SK-N-SH treated with all-trans-retinoic acid at 6 μM for 48 hours (cell line): ENCODE measurements at regions not wholly inside any gene's neighbourhood (a gene's known extent, or its start where the extent isn't known, plus 50 kb on each side); places are given as distances from the start of the nearest gene placed in this dataset.

Source experiments
- ATAC-seq: fragments of 200-7000 bp; cut with Tn5 transposase; 3 replicates; pipeline ENCODE4 v1.9.1; 2020; ENCODE audit warnings: mild to moderate bottlenecking, moderate library complexity
- ARNTL ChIP-seq: fragments of 450-650 bp; formaldehyde crosslinking; IDR thresholded peaks from 2 replicates; pipeline ENCODE4 v1.5.0; 2020; ENCODE audit warnings: low read depth, mild to moderate bottlenecking, moderate library complexity, borderline replicate concordance
- CREB5 ChIP-seq: fragments of 250-450 bp; sonication (Bioruptor Pico); IDR thresholded peaks from 2 replicates; pipeline ENCODE4 v1.5.1; 2020; ENCODE audit warnings: low read depth, mild to moderate bottlenecking, moderate library complexity
- CSDC2 ChIP-seq: fragments of 250-450 bp; sonication (Bioruptor Pico); IDR thresholded peaks from 2 replicates; pipeline ENCODE4 v1.5.0; 2020; ENCODE audit warnings: mild to moderate bottlenecking, moderate library complexity
- ESRRG ChIP-seq: fragments of 250-450 bp; sonication (Bioruptor Pico); IDR thresholded peaks from 2 replicates; pipeline ENCODE4 v1.6.1; 2021; ENCODE audit warnings: mild to moderate bottlenecking
- GLIS3 ChIP-seq: fragments of 250-450 bp; sonication (Bioruptor Pico); IDR thresholded peaks from 2 replicates; pipeline ENCODE4 v1.5.0; 2020; ENCODE audit warnings: mild to moderate bottlenecking, moderate library complexity
- ISL1 ChIP-seq: fragments of 250-450 bp; sonication (Bioruptor Pico); IDR thresholded peaks from 2 replicates; pipeline ENCODE4 v2.1.2; 2022; ENCODE audit warnings: mild to moderate bottlenecking, moderate library complexity
- OSR1 ChIP-seq: fragments of 250-450 bp; sonication (Bioruptor Pico); IDR thresholded peaks from 2 replicates; pipeline ENCODE4 v1.8.0; 2022; ENCODE audit warnings: moderate library complexity, mild to moderate bottlenecking, inconsistent platforms
- PPARA ChIP-seq: fragments of 250-450 bp; sonication (Bioruptor Pico); IDR thresholded peaks from 2 replicates; pipeline ENCODE4 v1.5.0; 2020; ENCODE audit warnings: mild to moderate bottlenecking, borderline replicate concordance
- RARB ChIP-seq: fragments of 250-450 bp; sonication (Bioruptor Pico); IDR thresholded peaks from 2 replicates; pipeline ENCODE4 v1.8.0; 2021; ENCODE audit warnings: mild to moderate bottlenecking, moderate library complexity
- SNAI2 ChIP-seq: fragments of 250-450 bp; sonication (Bioruptor Pico); IDR thresholded peaks from 2 replicates; pipeline ENCODE4 v1.5.0; 2020; ENCODE audit warnings: mild to moderate bottlenecking, moderate library complexity
- TCF4 ChIP-seq: fragments of 250-450 bp; sonication (Bioruptor Pico); IDR thresholded peaks from 2 replicates; pipeline ENCODE4 v1.8.0; 2021; ENCODE audit warnings: mild to moderate bottlenecking, moderate library complexity, borderline replicate concordance
- TOX ChIP-seq: fragments of 250-450 bp; sonication (Bioruptor Pico); IDR thresholded peaks from 2 replicates; pipeline ENCODE4 v1.8.0; 2021; ENCODE audit warnings: mild to moderate bottlenecking, moderate library complexity, borderline replicate concordance
- ZC3H10 ChIP-seq: fragments of 250-450 bp; sonication (Bioruptor Pico); IDR thresholded peaks from 2 replicates; pipeline ENCODE4 v1.5.1; 2021; ENCODE audit warnings: mild to moderate bottlenecking, moderate library complexity
- ZFP3 ChIP-seq: fragments of 250-450 bp; sonication (Bioruptor Pico); IDR thresholded peaks from 2 replicates; pipeline ENCODE4 v1.5.0; 2020; ENCODE audit warnings: mild to moderate bottlenecking, moderate library complexity
- ZFP30 ChIP-seq: fragments of 450-650 bp; formaldehyde crosslinking; IDR thresholded peaks from 2 replicates; pipeline ENCODE4 v1.5.0; 2022; ENCODE audit warnings: mild to moderate bottlenecking, moderate library complexity
- ZNF565 ChIP-seq: fragments of 450-650 bp; formaldehyde crosslinking; conservative IDR thresholded peaks from 2 replicates; pipeline ENCODE4 v1.5.0; 2020; ENCODE audit warnings: low read depth, mild to moderate bottlenecking, moderate library complexity
- ZNF70 ChIP-seq: fragments of 450-650 bp; formaldehyde crosslinking; IDR thresholded peaks from 2 replicates; pipeline ENCODE4 v1.5.0; 2020; ENCODE audit warnings: mild to moderate bottlenecking, moderate library complexity
- ZNF8 ChIP-seq: fragments of 450-650 bp; formaldehyde crosslinking; IDR thresholded peaks from 2 replicates; pipeline ENCODE4 v1.5.0; 2020; ENCODE audit warnings: mild to moderate bottlenecking, moderate library complexity
- TF ChIP-seq, protein P1 (sequence below): fragments of 250-450 bp; sonication (Bioruptor Pico); IDR thresholded peaks from 2 replicates; pipeline ENCODE4 v1.8.0; 2020; ENCODE audit warnings: mild to moderate bottlenecking, moderate library complexity, borderline replicate concordance
- TF ChIP-seq, protein P2 (sequence below): fragments of 250-450 bp; sonication (Bioruptor Pico); IDR thresholded peaks from 2 replicates; pipeline ENCODE4 v1.8.0; 2021; ENCODE audit warnings: low read depth, mild to moderate bottlenecking, moderate library complexity, borderline replicate concordance
- TF ChIP-seq, protein P3 (sequence below): fragments of 250-450 bp; sonication (Bioruptor Pico); IDR thresholded peaks from 2 replicates; pipeline ENCODE4 v1.5.0; 2020; ENCODE audit warnings: mild to moderate bottlenecking, moderate library complexity

DNA sequence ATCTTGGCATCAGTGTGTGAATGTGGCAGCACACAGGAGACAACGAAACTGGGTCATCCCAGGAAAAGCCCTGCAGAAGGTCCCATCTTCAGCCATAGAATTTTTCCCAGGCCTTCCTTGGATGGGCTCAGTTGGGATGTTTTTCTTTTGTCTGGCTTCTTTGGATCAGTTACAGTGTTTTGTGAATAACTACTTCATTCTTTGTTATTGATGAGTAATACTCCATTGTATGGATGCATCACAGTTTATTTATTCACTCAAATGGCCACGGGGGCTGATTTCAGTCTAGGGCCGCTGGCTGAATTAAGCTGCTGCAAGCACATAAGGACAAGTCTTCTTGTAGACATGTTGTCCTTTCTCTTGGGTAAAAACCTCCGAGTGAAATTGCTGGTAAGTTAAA, 81.3 kb upstream of the CD93 start:
- no peak for TF ChIP-seq ZC3H10
- TF ChIP-seq RARB (CRISPR knock-in tag) = no peak
- TF ChIP-seq, protein P1, sequence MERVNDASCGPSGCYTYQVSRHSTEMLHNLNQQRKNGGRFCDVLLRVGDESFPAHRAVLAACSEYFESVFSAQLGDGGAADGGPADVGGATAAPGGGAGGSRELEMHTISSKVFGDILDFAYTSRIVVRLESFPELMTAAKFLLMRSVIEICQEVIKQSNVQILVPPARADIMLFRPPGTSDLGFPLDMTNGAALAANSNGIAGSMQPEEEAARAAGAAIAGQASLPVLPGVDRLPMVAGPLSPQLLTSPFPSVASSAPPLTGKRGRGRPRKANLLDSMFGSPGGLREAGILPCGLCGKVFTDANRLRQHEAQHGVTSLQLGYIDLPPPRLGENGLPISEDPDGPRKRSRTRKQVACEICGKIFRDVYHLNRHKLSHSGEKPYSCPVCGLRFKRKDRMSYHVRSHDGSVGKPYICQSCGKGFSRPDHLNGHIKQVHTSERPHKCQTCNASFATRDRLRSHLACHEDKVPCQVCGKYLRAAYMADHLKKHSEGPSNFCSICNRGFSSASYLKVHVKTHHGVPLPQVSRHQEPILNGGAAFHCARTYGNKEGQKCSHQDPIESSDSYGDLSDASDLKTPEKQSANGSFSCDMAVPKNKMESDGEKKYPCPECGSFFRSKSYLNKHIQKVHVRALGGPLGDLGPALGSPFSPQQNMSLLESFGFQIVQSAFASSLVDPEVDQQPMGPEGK = no peak
- no peak for TF ChIP-seq CSDC2 (CRISPR knock-in tag)
- no peak for TF ChIP-seq OSR1 (CRISPR knock-in tag)
- TF ChIP-seq TOX (CRISPR knock-in tag) = no peak
- no peak for TF ChIP-seq ISL1 (CRISPR knock-in tag)
- no peak for TF ChIP-seq GLIS3
- no peak for TF ChIP-seq ZNF8 (CRISPR knock-in tag)
- TF ChIP-seq ZNF70 (CRISPR knock-in tag) = no peak
- TF ChIP-seq TCF4 (CRISPR knock-in tag) = no peak
- no peak for TF ChIP-seq ZNF565 (CRISPR knock-in tag)

DNA sequence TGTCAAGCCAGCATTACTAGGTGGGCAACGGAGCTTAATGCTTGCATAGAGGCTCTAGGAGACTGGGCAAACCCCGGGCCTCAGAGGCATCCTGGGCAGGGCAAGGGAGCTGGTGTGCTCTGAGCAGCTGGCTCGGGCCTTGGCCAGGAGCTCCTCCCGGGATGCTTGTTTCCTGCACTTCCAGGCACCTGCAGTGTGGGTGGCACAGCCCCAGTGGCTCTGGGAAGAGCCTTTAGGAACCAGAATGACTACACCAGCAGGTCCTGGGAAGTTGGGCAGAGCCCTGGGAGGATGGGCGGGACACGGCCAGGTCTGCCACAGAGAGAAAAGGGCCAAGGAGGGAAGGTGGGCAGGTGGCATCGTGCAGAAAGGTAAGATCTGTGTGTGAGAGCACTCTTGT, 80.4 kb upstream of the CD93 start:
- no peak for ATAC-seq
- TF ChIP-seq ZNF8 (CRISPR knock-in tag) (no peak), CREB5 (no peak), ZFP3 (CRISPR knock-in tag) (no peak), ZNF565 (CRISPR knock-in tag) (no peak)
- TF ChIP-seq, protein P2, sequence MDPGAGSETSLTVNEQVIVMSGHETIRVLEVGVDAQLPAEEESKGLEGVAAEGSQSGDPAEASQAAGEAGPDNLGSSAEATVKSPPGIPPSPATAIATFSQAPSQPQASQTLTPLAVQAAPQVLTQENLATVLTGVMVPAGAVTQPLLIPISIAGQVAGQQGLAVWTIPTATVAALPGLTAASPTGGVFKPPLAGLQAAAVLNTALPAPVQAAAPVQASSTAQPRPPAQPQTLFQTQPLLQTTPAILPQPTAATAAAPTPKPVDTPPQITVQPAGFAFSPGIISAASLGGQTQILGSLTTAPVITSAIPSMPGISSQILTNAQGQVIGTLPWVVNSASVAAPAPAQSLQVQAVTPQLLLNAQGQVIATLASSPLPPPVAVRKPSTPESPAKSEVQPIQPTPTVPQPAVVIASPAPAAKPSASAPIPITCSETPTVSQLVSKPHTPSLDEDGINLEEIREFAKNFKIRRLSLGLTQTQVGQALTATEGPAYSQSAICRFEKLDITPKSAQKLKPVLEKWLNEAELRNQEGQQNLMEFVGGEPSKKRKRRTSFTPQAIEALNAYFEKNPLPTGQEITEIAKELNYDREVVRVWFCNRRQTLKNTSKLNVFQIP = no peak

More for the DNA sequence above, 81.3 kb upstream of the CD93 start:
- no peak for ATAC-seq

DNA sequence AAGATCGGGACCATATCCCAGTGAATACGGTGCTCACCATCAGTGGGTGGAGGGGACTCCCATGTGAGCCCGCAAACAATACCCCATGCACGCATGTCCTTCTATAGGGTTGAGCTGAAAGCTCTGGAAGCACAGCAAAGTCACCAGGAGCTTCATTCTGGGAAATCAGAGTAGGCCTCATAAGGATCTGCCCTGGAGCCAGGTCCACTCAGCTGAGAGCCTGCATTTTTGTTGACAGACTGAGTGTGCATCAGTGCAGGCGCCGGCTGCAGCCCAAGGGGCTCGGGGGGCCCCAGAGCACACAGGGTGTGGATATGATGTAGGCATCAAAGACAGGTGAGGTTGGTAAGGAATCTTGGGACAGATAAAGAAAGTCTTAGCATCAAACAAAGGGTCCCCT, 79.8 kb upstream of the CD93 start:
- ATAC-seq = no peak
- no peak for TF ChIP-seq RARB (CRISPR knock-in tag)
- TF ChIP-seq, protein P2 = no peak
- TF ChIP-seq ARNTL = no peak
- no peak for TF ChIP-seq ZFP30 (CRISPR knock-in tag)
- TF ChIP-seq ISL1 (CRISPR knock-in tag) = no peak
- no peak for TF ChIP-seq PPARA
- no peak for TF ChIP-seq CSDC2 (CRISPR knock-in tag)
- TF ChIP-seq, protein P1 = no peak
- TF ChIP-seq ZFP3 (CRISPR knock-in tag) = no peak
- no peak for TF ChIP-seq GLIS3
- TF ChIP-seq ZC3H10 = no peak
- TF ChIP-seq TCF4 (CRISPR knock-in tag) = no peak
- no peak for TF ChIP-seq OSR1 (CRISPR knock-in tag)
- TF ChIP-seq, protein P3, sequence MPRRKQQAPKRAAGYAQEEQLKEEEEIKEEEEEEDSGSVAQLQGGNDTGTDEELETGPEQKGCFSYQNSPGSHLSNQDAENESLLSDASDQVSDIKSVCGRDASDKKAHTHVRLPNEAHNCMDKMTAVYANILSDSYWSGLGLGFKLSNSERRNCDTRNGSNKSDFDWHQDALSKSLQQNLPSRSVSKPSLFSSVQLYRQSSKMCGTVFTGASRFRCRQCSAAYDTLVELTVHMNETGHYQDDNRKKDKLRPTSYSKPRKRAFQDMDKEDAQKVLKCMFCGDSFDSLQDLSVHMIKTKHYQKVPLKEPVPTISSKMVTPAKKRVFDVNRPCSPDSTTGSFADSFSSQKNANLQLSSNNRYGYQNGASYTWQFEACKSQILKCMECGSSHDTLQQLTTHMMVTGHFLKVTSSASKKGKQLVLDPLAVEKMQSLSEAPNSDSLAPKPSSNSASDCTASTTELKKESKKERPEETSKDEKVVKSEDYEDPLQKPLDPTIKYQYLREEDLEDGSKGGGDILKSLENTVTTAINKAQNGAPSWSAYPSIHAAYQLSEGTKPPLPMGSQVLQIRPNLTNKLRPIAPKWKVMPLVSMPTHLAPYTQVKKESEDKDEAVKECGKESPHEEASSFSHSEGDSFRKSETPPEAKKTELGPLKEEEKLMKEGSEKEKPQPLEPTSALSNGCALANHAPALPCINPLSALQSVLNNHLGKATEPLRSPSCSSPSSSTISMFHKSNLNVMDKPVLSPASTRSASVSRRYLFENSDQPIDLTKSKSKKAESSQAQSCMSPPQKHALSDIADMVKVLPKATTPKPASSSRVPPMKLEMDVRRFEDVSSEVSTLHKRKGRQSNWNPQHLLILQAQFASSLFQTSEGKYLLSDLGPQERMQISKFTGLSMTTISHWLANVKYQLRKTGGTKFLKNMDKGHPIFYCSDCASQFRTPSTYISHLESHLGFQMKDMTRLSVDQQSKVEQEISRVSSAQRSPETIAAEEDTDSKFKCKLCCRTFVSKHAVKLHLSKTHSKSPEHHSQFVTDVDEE = no peak
- no peak for TF ChIP-seq SNAI2
- no peak for TF ChIP-seq ZNF8 (CRISPR knock-in tag)
- TF ChIP-seq CREB5 = no peak
- TF ChIP-seq ESRRG (CRISPR knock-in tag) = no peak
